T follicular helper cell (primary cell): ENCODE measurements at regions not wholly inside any gene's neighbourhood (a gene's known extent, or its start where the extent isn't known, plus 50 kb on each side); places are given as distances from the start of the nearest gene placed in this dataset.

Experiments used
- DNase-seq: peaks from one replicate; pipeline ENCODE4 v3.0.0-alpha.2; 2020; ENCODE audit warnings: low read depth

- no peak for DNase-seq
Observed at GRCh38 chrX:9195199-9195880, 161.4 kb upstream of the FAM9B start.

- DNase-seq, result no peak
Observed at GRCh38 chrX:9196961-9197640, 163.2 kb upstream of the FAM9B start.

- no peak for DNase-seq
Observed at GRCh38 chrX:9204560-9204959, 170.6 kb upstream of the FAM9B start.

- no peak for DNase-seq
Observed at GRCh38 chrX:9205599-9206223, 171.8 kb upstream of the FAM9B start.

- no peak for DNase-seq
Observed at GRCh38 chrX:9207142-9207541, 173.2 kb upstream of the FAM9B start.

- no peak for DNase-seq
Observed at GRCh38 chrX:9211269-9211668, 177.3 kb upstream of the FAM9B start.

GRCh38 chrX:9221781-9222180 lies 187.9 kb upstream of the FAM9B start:
- no peak for DNase-seq

GRCh38 chrX:9222299-9222698 lies 188.4 kb upstream of the FAM9B start:
- DNase-seq, result no peak

- no peak for DNase-seq
Observed at GRCh38 chrX:9227276-9227675, 193.3 kb upstream of the FAM9B start.

GRCh38 chrX:9231491-9231890 lies 197.6 kb upstream of the FAM9B start:
- DNase-seq, result no peak

- DNase-seq, result no peak
Observed at GRCh38 chrX:9233141-9233540, 199.2 kb upstream of the FAM9B start.

- DNase-seq, result no peak
Observed at GRCh38 chrX:9234315-9234714, 200.4 kb upstream of the FAM9B start.

GRCh38 chrX:9235722-9236121 lies 201.8 kb upstream of the FAM9B start:
- DNase-seq, result no peak

GRCh38 chrX:9240956-9241355 lies 207.0 kb upstream of the FAM9B start:
- DNase-seq, result no peak

GRCh38 chrX:9241427-9241826 lies 207.5 kb upstream of the FAM9B start:
- no peak for DNase-seq

- DNase-seq, result no peak
Observed at GRCh38 chrX:9249051-9249846, 215.3 kb upstream of the FAM9B start.

GRCh38 chrX:9252182-9252581 lies 212.7 kb upstream of the TBL1X start:
- DNase-seq, result no peak

GRCh38 chrX:9253211-9253610 lies 211.6 kb upstream of the TBL1X start:
- no peak for DNase-seq

- no peak for DNase-seq
Observed at GRCh38 chrX:9257718-9258420, 207.0 kb upstream of the TBL1X start.

GRCh38 chrX:9258421-9259104 lies 206.3 kb upstream of the TBL1X start:
- DNase-seq, result no peak

GRCh38 chrX:9260603-9261002 lies 204.3 kb upstream of the TBL1X start:
- DNase-seq, result no peak
